ENCODE measurements at regions not wholly inside any gene's neighbourhood (a gene's known extent, or its start where the extent isn't known, plus 50 kb on each side); places are given as distances from the start of the nearest gene placed in this dataset.

DNA sequence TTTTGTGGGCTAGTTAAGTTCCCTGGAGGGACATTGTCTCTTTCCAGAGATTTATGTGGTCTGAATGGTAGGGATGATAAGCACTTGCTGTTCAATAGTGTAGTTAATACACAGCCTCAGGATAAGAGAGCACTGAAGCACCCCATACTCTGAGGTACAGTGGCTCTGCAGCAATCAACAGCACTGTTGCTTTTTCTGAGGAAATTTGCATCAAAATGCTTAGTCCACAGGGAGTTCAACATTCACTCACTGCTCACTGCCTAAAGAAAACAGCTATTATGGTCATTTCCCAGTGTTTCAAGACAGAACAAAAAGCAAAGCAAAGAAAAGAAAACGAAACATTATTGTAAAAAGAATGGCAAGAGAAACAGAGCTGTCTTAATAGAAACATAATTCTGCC lies 441.9 kb downstream of the PLOD2 start:
- TF ChIP-seq, protein P1, sequence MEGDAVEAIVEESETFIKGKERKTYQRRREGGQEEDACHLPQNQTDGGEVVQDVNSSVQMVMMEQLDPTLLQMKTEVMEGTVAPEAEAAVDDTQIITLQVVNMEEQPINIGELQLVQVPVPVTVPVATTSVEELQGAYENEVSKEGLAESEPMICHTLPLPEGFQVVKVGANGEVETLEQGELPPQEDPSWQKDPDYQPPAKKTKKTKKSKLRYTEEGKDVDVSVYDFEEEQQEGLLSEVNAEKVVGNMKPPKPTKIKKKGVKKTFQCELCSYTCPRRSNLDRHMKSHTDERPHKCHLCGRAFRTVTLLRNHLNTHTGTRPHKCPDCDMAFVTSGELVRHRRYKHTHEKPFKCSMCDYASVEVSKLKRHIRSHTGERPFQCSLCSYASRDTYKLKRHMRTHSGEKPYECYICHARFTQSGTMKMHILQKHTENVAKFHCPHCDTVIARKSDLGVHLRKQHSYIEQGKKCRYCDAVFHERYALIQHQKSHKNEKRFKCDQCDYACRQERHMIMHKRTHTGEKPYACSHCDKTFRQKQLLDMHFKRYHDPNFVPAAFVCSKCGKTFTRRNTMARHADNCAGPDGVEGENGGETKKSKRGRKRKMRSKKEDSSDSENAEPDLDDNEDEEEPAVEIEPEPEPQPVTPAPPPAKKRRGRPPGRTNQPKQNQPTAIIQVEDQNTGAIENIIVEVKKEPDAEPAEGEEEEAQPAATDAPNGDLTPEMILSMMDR (IDR thresholded peaks at IDR 0.05): no peak
- Histone ChIP-seq H3K27ac (no peak overlapping the region), H3K9me3 (no peaks in the 10 kb centered on the region), H3K4me3 (no peak overlapping the region), H3K36me3 (no peaks in the 10 kb centered on the region), H3K27me3 (ENCODE audit: low read depth) (no peaks in the 10 kb centered on the region), H3K4me1 (no peaks in the 10 kb centered on the region)
- intact Hi-C loops (cut with DNase I): no loop called here
- no peak for ATAC-seq
- DNase-seq: no peak

DNA sequence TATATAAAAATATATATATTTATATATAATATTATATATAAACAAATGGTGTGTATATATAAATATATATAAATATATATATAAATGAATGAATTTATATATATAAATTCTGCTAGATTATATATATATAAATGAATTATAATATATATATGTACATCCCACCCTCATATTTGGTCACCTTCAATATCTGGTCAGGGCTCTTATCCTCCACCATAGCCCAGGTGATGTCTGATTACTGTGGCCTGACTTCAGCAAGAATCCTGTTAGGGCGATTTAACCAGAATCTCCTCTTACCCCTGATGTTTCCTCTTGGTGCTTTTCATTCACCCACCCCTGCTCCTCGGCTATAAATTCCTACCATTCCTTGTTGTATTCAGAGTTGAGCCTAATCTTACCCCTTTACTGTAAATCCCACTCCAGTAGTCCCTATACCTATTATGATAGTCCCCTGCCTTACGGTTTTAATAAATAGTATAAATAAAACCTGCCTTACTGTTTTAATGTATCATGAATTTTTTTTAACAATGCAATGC lies 439.6 kb downstream of the PLOD2 start:
- H3K4me3 ChIP-seq: no peak overlapping the region
- H3K27me3 ChIP-seq (ENCODE audit: low read depth): no peaks in the 10 kb centered on the region
- DNase-seq: no peak
- TF ChIP-seq, protein P1 (IDR thresholded peaks at IDR 0.05): no peak
- no peak overlapping the region for H3K27ac ChIP-seq
- no peaks in the 10 kb centered on the region for H3K36me3 ChIP-seq
- no peaks in the 10 kb centered on the region for H3K4me1 ChIP-seq
- no peaks in the 10 kb centered on the region for H3K9me3 ChIP-seq
- intact Hi-C loops (cut with DNase I): no loop called here
- no peak for ATAC-seq

DNA sequence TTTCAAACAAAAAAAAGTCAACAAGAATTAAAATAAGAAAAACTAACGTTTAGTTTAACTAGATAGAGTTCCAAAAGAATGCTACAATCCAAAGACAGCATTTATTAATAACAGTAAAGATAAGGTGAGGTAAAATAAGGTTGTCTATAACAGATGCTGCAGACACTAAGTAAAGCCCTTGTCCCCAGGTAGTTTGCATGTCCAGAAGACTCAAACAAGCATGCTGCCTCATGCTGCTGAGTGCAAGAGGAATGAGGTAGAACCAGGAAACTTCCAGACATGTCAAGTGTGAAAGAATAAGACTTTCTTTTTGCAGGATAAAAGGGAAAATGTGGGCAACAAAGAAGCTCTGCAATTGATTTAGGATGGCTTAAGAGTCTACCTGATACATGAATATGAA lies 439.2 kb downstream of the PLOD2 start:
- Histone ChIP-seq H3K4me3 (no peak overlapping the region), H3K36me3 (no peaks in the 10 kb centered on the region), H3K9me3 (no peaks in the 10 kb centered on the region), H3K27ac (no peak overlapping the region), H3K4me1 (no peaks in the 10 kb centered on the region), H3K27me3 (ENCODE audit: low read depth) (no peaks in the 10 kb centered on the region)
- ATAC-seq: no peak
- DNase-seq: no peak
- intact Hi-C loops (cut with DNase I): no loop called here
- TF ChIP-seq, protein P1 (IDR thresholded peaks at IDR 0.05): no peak

DNA sequence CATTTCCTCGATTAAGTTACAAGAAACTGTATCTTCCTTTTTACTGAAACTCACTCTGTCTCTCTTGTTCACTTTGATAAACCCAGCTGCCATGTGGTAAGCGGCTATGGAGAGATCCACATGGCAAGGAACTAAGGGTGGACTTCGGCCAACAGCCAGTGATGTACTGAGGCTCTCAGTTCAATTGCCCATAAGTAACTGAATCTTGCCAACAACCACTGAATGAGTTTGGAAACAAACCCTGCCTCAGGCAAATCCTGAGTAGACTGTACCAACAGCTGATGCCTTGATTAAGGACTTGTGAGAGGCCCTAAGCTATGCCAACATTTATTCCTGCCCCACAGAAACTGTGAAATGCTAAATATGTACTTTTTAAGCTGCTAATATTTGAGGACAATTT lies 433.5 kb downstream of the PLOD2 start:
- ATAC-seq (no peak), DNase-seq (no peak)
- Histone ChIP-seq H3K4me3 (no peak overlapping the region), H3K36me3 (no peaks in the 10 kb centered on the region), H3K27ac (no peak overlapping the region), H3K9me3 (no peaks in the 10 kb centered on the region), H3K4me1 (no peaks in the 10 kb centered on the region), H3K27me3 (ENCODE audit: low read depth) (no peaks in the 10 kb centered on the region)
- intact Hi-C loops (cut with DNase I): no loop called here
- TF ChIP-seq, protein P1 (IDR thresholded peaks at IDR 0.05): no peak

DNA sequence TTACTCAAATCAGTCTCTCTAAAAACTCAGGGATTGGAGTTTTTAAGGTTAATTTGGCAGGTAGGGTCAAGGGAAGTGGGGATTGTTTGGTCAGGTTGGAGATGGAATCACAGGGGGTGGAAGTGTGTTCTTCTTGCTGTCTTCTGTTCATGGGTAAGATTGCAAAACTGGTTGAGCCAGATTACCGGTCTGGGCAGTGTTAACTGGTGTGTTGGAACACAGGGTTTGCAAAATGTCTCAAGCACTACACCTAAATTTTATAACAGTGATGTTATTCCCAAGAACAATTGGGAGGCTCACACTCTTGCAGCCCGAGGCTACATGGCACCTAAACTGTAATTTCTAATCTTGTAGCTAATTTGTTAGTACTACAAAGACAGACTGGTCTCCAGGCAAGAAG lies 425.4 kb downstream of the PLOD2 start:
- Histone ChIP-seq H3K36me3 (no peaks in the 10 kb centered on the region), H3K4me1 (no peaks in the 10 kb centered on the region), H3K27me3 (ENCODE audit: low read depth) (no peaks in the 10 kb centered on the region), H3K9me3 (no peaks in the 10 kb centered on the region), H3K27ac (no peak overlapping the region), H3K4me3 (no peak overlapping the region)
- TF ChIP-seq, protein P1 (IDR thresholded peaks at IDR 0.05): no peak
- no peak for DNase-seq
- intact Hi-C loops (cut with DNase I): no loop called here
- ATAC-seq: no peak

DNA sequence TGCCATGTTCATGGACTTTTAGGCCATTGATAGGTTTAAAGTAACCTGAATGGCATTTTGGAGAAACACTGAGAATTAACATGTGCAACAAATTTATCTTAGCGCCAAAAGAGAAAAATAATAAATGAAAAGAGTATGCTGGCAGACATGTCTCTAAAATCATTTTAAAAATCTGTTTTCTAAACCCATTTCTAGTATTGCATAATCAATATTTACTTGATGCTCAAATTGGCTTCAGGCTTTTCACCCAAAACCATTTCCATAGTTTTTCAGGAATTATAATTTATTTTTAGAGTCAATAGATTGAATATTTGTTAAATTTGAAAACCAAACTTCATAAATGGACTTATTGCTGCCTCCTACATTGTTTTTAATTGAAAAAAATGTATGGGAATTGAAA lies 423.0 kb downstream of the PLOD2 start:
- Histone ChIP-seq H3K9me3 (no peaks in the 10 kb centered on the region), H3K27ac (no peak overlapping the region), H3K27me3 (ENCODE audit: low read depth) (no peaks in the 10 kb centered on the region), H3K36me3 (no peaks in the 10 kb centered on the region), H3K4me3 (no peak overlapping the region), H3K4me1 (no peaks in the 10 kb centered on the region)
- intact Hi-C loops (cut with DNase I): no loop called here
- TF ChIP-seq, protein P1 (IDR thresholded peaks at IDR 0.05): no peak
- DNase-seq (no peak), ATAC-seq (no peak)

All from lower lobe of right lung (tissue), 2 donors.